ENCODE measurements at regions not wholly inside any gene's neighbourhood (a gene's known extent, or its start where the extent isn't known, plus 50 kb on each side); places are given as distances from the start of the nearest gene placed in this dataset.

- H3K4me3 ChIP-seq (ENCODE audit: low read length): no peak overlapping the region
- no peaks in the 10 kb centered on the region for H3K4me1 ChIP-seq (ENCODE audit: insufficient read depth, low read length)
- no peaks in the 10 kb centered on the region for H3K9me3 ChIP-seq (ENCODE audit: insufficient read depth, low read depth, low read length)
- H3K36me3 ChIP-seq (ENCODE audit: insufficient read depth, low read depth, low read length): no peaks in the 10 kb centered on the region
- H3K27me3 ChIP-seq (ENCODE audit: insufficient read depth, low read length): no peaks in the 10 kb centered on the region
- no peak overlapping the region for H3K9ac ChIP-seq (ENCODE audit: low read depth, low read length)
- H3K27ac ChIP-seq (ENCODE audit: low read length): no peak overlapping the region
These were observed 357.1 kb downstream of the TCERG1L start for GRCh38 chr10:130954326-130954905.

DNA sequence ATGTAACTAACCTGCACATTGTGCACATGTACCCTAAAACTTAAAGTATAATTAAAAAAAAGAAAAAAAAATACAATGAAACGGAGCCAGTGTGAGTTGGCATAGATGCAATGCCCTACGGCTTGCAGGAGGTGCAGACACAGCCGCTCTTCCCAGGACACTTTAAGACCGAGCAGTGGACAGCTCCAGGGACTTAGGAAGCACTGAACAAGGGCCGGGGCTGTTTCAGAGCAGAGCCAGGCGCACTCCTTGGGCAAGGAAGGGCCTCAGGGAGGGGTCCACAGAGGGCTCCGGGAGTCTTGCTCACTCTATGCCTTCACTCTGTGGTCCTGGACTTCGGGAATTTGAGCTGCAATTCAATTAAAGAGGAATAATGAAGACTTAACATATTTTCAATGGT, 355.3 kb downstream of the TCERG1L start:
- Histone ChIP-seq H3K27me3 (ENCODE audit: insufficient read depth, low read length) (no peaks in the 10 kb centered on the region), H3K36me3 (ENCODE audit: insufficient read depth, low read depth, low read length) (no peaks in the 10 kb centered on the region), H3K9me3 (ENCODE audit: insufficient read depth, low read depth, low read length) (no peaks in the 10 kb centered on the region), H3K9ac (ENCODE audit: low read depth, low read length) (no peak overlapping the region), H3K27ac (ENCODE audit: low read length) (no peak overlapping the region), H3K4me3 (ENCODE audit: low read length) (no peak overlapping the region), H3K4me1 (ENCODE audit: insufficient read depth, low read length) (no peaks in the 10 kb centered on the region)

DNA sequence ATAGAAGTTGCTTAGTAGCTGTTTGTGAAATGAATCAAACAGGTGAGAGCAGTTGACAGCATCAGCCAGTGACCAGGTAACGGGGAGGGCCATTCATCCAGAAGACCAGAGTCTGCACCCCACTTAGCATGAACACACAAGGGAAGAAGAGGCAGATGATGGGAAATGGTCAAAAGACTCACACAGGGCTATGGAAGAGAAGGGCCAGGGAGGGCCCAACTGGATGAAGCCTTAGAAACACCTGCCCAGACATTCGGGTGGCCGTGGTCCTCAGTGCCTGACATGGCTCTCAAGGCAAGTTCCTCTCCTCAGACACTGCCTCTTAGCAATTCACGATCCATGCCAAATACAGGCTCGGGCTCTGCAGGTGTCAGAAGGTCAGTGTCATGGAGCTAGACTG, 354.1 kb downstream of the TCERG1L start:
- Histone ChIP-seq H3K9me3 (ENCODE audit: insufficient read depth, low read depth, low read length) (no peaks in the 10 kb centered on the region), H3K27ac (ENCODE audit: low read length) (no peak overlapping the region), H3K4me3 (ENCODE audit: low read length) (no peak overlapping the region), H3K36me3 (ENCODE audit: insufficient read depth, low read depth, low read length) (no peaks in the 10 kb centered on the region), H3K4me1 (ENCODE audit: insufficient read depth, low read length) (no peaks in the 10 kb centered on the region), H3K9ac (ENCODE audit: low read depth, low read length) (no peak overlapping the region), H3K27me3 (ENCODE audit: insufficient read depth, low read length) (no peaks in the 10 kb centered on the region)

- H3K36me3 ChIP-seq (ENCODE audit: insufficient read depth, low read depth, low read length): no peaks in the 10 kb centered on the region
- H3K9me3 ChIP-seq (ENCODE audit: insufficient read depth, low read depth, low read length): no peaks in the 10 kb centered on the region
These were observed 353.5 kb downstream of the TCERG1L start for GRCh38 chr10:130958003-130958402.

DNA sequence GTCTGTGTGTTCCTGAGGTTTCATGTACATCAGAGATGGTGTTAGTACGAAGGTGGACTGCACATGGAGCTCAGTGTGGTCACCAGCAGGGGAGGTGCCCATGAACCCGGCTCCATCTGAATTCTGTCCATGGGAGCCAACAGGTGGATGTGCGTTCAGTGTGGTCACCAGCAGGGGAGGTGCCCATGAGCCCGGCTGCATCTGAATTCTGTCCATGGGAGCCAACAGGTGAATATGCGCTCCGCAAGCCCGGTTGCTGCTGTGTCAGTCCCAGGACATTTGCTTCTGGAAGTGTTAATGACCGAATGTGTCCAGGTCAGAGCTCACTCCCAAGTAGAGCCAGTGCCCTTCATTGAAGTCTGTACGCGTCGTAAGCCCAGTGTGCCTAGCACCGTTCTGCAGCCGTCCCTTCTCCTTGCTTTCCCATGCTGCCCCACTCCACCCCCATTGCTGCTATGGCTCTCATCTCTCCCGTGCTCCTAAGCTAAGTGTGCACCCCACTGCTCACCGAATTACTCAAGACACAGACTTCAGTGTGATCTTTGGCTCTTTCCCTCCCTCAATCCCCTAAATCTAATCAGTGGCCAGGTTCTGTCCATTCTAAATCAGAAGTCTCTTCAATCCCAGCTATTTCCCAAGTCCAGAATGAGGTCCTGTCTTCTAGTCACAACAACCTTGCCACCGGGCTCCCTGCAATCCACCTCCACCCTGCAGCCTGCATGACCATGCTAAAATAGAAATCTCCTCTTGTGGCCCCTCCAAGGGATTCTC, 352.4 kb downstream of the TCERG1L start:
- H3K9ac ChIP-seq (ENCODE audit: low read depth, low read length): no peak overlapping the region
- no peaks in the 10 kb centered on the region for H3K27me3 ChIP-seq (ENCODE audit: insufficient read depth, low read length)
- no peak overlapping the region for H3K27ac ChIP-seq (ENCODE audit: low read length)
- no peaks in the 10 kb centered on the region for H3K36me3 ChIP-seq (ENCODE audit: insufficient read depth, low read depth, low read length)
- H3K4me1 ChIP-seq (ENCODE audit: insufficient read depth, low read length): no peaks in the 10 kb centered on the region
- no peak overlapping the region for H3K4me3 ChIP-seq (ENCODE audit: low read length)
- H3K9me3 ChIP-seq (ENCODE audit: insufficient read depth, low read depth, low read length): no peaks in the 10 kb centered on the region

More at GRCh38 chr10:130958003-130958402, 353.5 kb downstream of the TCERG1L start:
- H3K4me1 ChIP-seq (ENCODE audit: insufficient read depth, low read length): no peaks in the 10 kb centered on the region
- H3K4me3 ChIP-seq (ENCODE audit: low read length): no peak overlapping the region
- no peak overlapping the region for H3K27ac ChIP-seq (ENCODE audit: low read length)
- H3K27me3 ChIP-seq (ENCODE audit: insufficient read depth, low read length): no peaks in the 10 kb centered on the region
- H3K9ac ChIP-seq (ENCODE audit: low read depth, low read length): no peak overlapping the region

DNA sequence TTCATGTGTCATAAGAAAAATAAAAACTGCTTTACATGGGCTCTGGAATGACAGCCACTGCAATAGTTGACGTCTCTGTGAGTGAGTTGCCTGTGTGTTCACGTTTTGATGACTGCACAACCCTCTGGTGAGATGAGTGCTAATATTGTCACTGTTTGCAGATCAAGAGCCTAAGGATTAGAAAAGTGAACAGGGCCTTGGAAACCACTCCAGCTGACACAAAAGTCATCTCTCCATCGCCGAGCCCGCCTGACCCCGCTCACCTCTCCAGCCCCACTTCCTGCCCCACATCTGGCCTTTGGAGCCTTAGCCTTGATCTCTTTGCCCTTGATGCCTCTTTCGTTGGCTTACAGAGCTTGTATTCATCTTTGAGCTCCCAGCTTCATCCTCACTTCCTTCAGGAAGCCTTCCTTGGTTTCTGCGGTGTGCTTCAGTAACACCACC, 351.7 kb downstream of the TCERG1L start:
- no peak overlapping the region for H3K9ac ChIP-seq (ENCODE audit: low read depth, low read length)
- no peaks in the 10 kb centered on the region for H3K27me3 ChIP-seq (ENCODE audit: insufficient read depth, low read length)
- H3K4me3 ChIP-seq (ENCODE audit: low read length): no peak overlapping the region
- H3K36me3 ChIP-seq (ENCODE audit: insufficient read depth, low read depth, low read length): no peaks in the 10 kb centered on the region
- H3K27ac ChIP-seq (ENCODE audit: low read length): no peak overlapping the region
- no peaks in the 10 kb centered on the region for H3K4me1 ChIP-seq (ENCODE audit: insufficient read depth, low read length)
- H3K9me3 ChIP-seq (ENCODE audit: insufficient read depth, low read depth, low read length): no peaks in the 10 kb centered on the region

DNA sequence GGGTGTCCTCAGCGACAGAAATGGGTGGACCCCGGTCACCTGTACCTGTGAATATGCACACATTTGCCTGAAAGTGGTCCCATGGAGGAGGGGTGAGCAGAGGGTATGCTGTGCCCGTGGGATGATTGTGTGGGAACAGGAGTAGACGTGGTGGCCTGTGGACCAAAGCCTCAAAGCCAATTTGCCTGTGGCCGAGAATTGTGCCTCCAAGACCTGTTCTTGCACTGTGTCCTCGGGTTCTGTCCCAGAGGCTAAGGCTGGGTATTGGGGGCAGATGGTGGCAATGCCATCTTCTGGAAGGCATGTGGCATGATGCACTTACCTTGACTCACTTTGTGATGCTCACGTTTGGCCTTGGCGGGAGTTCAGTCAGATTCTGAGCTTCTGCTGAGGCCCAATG, 351.0 kb downstream of the TCERG1L start:
- no peak overlapping the region for H3K27ac ChIP-seq (ENCODE audit: low read length)
- H3K9ac ChIP-seq (ENCODE audit: low read depth, low read length): no peak overlapping the region
- no peaks in the 10 kb centered on the region for H3K4me1 ChIP-seq (ENCODE audit: insufficient read depth, low read length)
- H3K4me3 ChIP-seq (ENCODE audit: low read length): no peak overlapping the region
- no peaks in the 10 kb centered on the region for H3K36me3 ChIP-seq (ENCODE audit: insufficient read depth, low read depth, low read length)
- H3K9me3 ChIP-seq (ENCODE audit: insufficient read depth, low read depth, low read length): no peaks in the 10 kb centered on the region
- H3K27me3 ChIP-seq (ENCODE audit: insufficient read depth, low read length): no peaks in the 10 kb centered on the region

DNA sequence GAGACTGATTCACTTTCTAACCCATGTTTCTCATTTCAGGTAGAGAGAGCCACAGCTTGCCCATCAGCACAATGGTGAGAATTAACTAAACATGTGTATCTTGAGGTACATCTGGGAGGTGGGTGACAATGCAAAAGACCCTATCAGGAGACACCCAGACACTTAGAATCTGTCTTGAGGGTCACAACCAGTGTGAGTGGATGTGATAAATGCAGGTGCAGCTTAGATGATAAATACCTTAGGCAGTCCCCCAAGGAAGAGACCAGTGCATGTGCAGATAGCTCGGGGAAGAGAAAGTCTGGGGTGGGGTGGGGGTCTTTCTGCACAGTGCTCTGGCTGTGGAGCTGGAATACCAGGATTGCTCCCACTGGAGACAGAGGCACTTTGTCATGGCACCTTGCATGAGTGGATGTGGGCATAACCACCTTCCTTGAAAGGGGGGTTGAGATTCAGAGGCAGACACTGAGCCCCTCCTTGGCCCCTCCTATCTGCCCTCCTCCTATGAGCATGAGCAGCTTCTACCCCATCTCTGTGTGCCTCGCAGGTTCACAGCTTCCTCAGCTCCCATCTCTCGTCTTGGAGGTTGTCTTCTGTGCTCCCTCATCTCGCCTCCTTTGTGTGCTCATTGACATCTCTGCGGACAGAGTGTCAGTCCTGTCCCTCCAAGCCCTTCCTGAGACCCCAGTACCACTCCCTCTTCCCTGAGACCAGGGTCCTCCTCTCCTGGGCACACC, 349.8 kb downstream of the TCERG1L start:
- Histone ChIP-seq H3K9ac (ENCODE audit: low read depth, low read length) (no peak overlapping the region), H3K4me1 (ENCODE audit: insufficient read depth, low read length) (no peaks in the 10 kb centered on the region), H3K36me3 (ENCODE audit: insufficient read depth, low read depth, low read length) (no peaks in the 10 kb centered on the region), H3K27me3 (ENCODE audit: insufficient read depth, low read length) (no peaks in the 10 kb centered on the region), H3K27ac (ENCODE audit: low read length) (no peak overlapping the region), H3K9me3 (ENCODE audit: insufficient read depth, low read depth, low read length) (no peaks in the 10 kb centered on the region), H3K4me3 (ENCODE audit: low read length) (no peak overlapping the region)

- Histone ChIP-seq H3K4me1 (ENCODE audit: insufficient read depth, low read length) (no peaks in the 10 kb centered on the region), H3K9me3 (ENCODE audit: insufficient read depth, low read depth, low read length) (no peaks in the 10 kb centered on the region), H3K9ac (ENCODE audit: low read depth, low read length) (no peak overlapping the region), H3K36me3 (ENCODE audit: insufficient read depth, low read depth, low read length) (no peaks in the 10 kb centered on the region), H3K4me3 (ENCODE audit: low read length) (no peak overlapping the region), H3K27me3 (ENCODE audit: insufficient read depth, low read length) (no peaks in the 10 kb centered on the region), H3K27ac (ENCODE audit: low read length) (no peak overlapping the region)
These were observed 349.1 kb downstream of the TCERG1L start for GRCh38 chr10:130962240-130963051.

DNA sequence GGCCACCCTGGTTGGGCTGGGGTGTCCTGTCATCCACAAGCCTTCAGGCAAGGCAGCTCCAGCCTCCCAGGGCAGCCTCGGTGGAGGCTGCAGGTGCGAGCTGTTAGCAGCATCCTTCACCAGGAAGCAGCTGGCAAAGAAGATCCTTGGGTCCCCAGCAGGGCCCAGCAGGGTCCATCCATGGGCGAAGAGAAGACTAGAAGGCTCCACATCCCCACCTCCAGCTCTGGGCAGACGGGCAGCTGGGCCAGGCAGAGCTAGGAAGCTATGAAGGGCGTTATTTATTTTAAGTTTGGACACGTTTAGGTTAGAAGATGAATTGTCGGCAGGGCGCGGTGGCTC, 348.5 kb downstream of the TCERG1L start:
- Histone ChIP-seq H3K27me3 (ENCODE audit: insufficient read depth, low read length) (no peaks in the 10 kb centered on the region), H3K36me3 (ENCODE audit: insufficient read depth, low read depth, low read length) (no peaks in the 10 kb centered on the region), H3K27ac (ENCODE audit: low read length) (no peak overlapping the region), H3K9me3 (ENCODE audit: insufficient read depth, low read depth, low read length) (no peaks in the 10 kb centered on the region), H3K4me3 (ENCODE audit: low read length) (no peak overlapping the region), H3K9ac (ENCODE audit: low read depth, low read length) (no peak overlapping the region), H3K4me1 (ENCODE audit: insufficient read depth, low read length) (no peaks in the 10 kb centered on the region)

GRCh38 chr10:130963786-130964522, 347.6 kb downstream of the TCERG1L start:
- Histone ChIP-seq H3K27me3 (ENCODE audit: insufficient read depth, low read length) (no peaks in the 10 kb centered on the region), H3K4me1 (ENCODE audit: insufficient read depth, low read length) (no peaks in the 10 kb centered on the region), H3K4me3 (ENCODE audit: low read length) (no peak overlapping the region), H3K27ac (ENCODE audit: low read length) (no peak overlapping the region), H3K36me3 (ENCODE audit: insufficient read depth, low read depth, low read length) (no peaks in the 10 kb centered on the region), H3K9ac (ENCODE audit: low read depth, low read length) (no peak overlapping the region), H3K9me3 (ENCODE audit: insufficient read depth, low read depth, low read length) (no peaks in the 10 kb centered on the region)
